ENCODE measurements at regions not wholly inside any gene's neighbourhood (a gene's known extent, or its start where the extent isn't known, plus 50 kb on each side); places are given as distances from the start of the nearest gene placed in this dataset.

- DNase-seq (ENCODE audit: low spot score), result no peak
These were observed 696.8 kb downstream of the OTOL1 start for GRCh38 chr3:162193148-162194095.

- DNase-seq (ENCODE audit: low spot score), result no peak
These were observed 698.5 kb downstream of the OTOL1 start for GRCh38 chr3:162195147-162195546.

GRCh38 chr3:162196964-162197363, 700.4 kb downstream of the OTOL1 start:
- no peak for DNase-seq (ENCODE audit: low spot score)

GRCh38 chr3:162200836-162201235, 704.2 kb downstream of the OTOL1 start:
- DNase-seq (ENCODE audit: low spot score), result no peak

- DNase-seq (ENCODE audit: low spot score), result no peak
These were observed 710.0 kb downstream of the OTOL1 start for GRCh38 chr3:162206648-162207047.

GRCh38 chr3:162211470-162211869, 714.9 kb downstream of the OTOL1 start:
- no peak for DNase-seq (ENCODE audit: low spot score)

GRCh38 chr3:162213196-162213595, 716.6 kb downstream of the OTOL1 start:
- DNase-seq (ENCODE audit: low spot score), result no peak

GRCh38 chr3:162213956-162214355, 717.3 kb downstream of the OTOL1 start:
- no peak for DNase-seq (ENCODE audit: low spot score)

GRCh38 chr3:162217647-162218046, 721.0 kb downstream of the OTOL1 start:
- DNase-seq (ENCODE audit: low spot score), result no peak

- DNase-seq (ENCODE audit: low spot score), result no peak
These were observed 721.9 kb downstream of the OTOL1 start for GRCh38 chr3:162218479-162218878.

- no peak for DNase-seq (ENCODE audit: low spot score)
These were observed 728.1 kb downstream of the OTOL1 start for GRCh38 chr3:162224746-162225145.

- DNase-seq (ENCODE audit: low spot score), result no peak
These were observed 740.3 kb downstream of the OTOL1 start for GRCh38 chr3:162236949-162237348.

- DNase-seq (ENCODE audit: low spot score), result no peak
These were observed 754.2 kb downstream of the OTOL1 start for GRCh38 chr3:162250782-162251181.

GRCh38 chr3:162262129-162262528, 765.5 kb downstream of the OTOL1 start:
- no peak for DNase-seq (ENCODE audit: low spot score)

GRCh38 chr3:162263596-162263995, 767.0 kb downstream of the OTOL1 start:
- DNase-seq (ENCODE audit: low spot score), result no peak

GRCh38 chr3:162269636-162270458, 773.2 kb downstream of the OTOL1 start:
- no peak for DNase-seq (ENCODE audit: low spot score)

- no peak for DNase-seq (ENCODE audit: low spot score)
These were observed 777.5 kb downstream of the OTOL1 start for GRCh38 chr3:162274070-162274469.

GRCh38 chr3:162278834-162279233, 782.2 kb downstream of the OTOL1 start:
- DNase-seq (ENCODE audit: low spot score), result no peak

- DNase-seq (ENCODE audit: low spot score), result no peak
These were observed 788.7 kb downstream of the OTOL1 start for GRCh38 chr3:162285259-162285658.

GRCh38 chr3:162287600-162287999, 791.0 kb downstream of the OTOL1 start:
- no peak for DNase-seq (ENCODE audit: low spot score)

GRCh38 chr3:162292409-162292808, 795.8 kb downstream of the OTOL1 start:
- DNase-seq (ENCODE audit: low spot score), result no peak

- no peak for DNase-seq (ENCODE audit: low spot score)
These were observed 798.8 kb downstream of the OTOL1 start for GRCh38 chr3:162295323-162295983.
